ENCODE measurements at regions not wholly inside any gene's neighbourhood (a gene's known extent, or its start where the extent isn't known, plus 50 kb on each side); places are given as distances from the start of the nearest gene placed in this dataset.

- Histone ChIP-seq H3K79me1 (ENCODE audit: low read length) (no peaks in the 10 kb centered on the region), H2AFZ (ENCODE audit: insufficient read depth, low read length, poor library complexity) (no peak overlapping the region), H4K12ac (ENCODE audit: low read depth, low read length) (no peak overlapping the region), H3K4me2 (ENCODE audit: low read length) (no peak overlapping the region), H3K4me3 (ENCODE audit: low read depth, low read length) (no peak overlapping the region), H4K91ac (ENCODE audit: low read depth, low read length) (no peak overlapping the region), H3K4ac (ENCODE audit: low read depth, low read length) (no peak overlapping the region), H3K18ac (ENCODE audit: low read length) (no peak overlapping the region), H3K79me2 (ENCODE audit: control insufficient read depth, insufficient read depth, low read length, poor library complexity) (no peaks in the 10 kb centered on the region), H3K9ac (ENCODE audit: low read length) (no peak overlapping the region), H3K23ac (ENCODE audit: low read length) (no peak overlapping the region), H3K4me1 (ENCODE audit: control insufficient read depth in 1 of 2, insufficient read depth in 2 of 2, low read length in 2 of 2) (peaks cover 0 to 2% of the 10 kb centered on the region in 2 experiments), H3K27ac (ENCODE audit: low read depth, low read length) (no peak overlapping the region), H2BK5ac (ENCODE audit: low read depth, low read length, poor library complexity) (no peak overlapping the region), H3K36me3 (ENCODE audit: control insufficient read depth in 1 of 2, insufficient read depth in 2 of 2, low read length in 2 of 2) (no peaks in the 10 kb centered on the region), H3K14ac (ENCODE audit: low read length) (no peak overlapping the region), H2BK12ac (ENCODE audit: low read length) (no peak overlapping the region), H2BK120ac (ENCODE audit: insufficient read depth, low read length, poor library complexity) (no peak overlapping the region), H3K27me3 (ENCODE audit: insufficient read depth, low read length) (no peaks in the 10 kb centered on the region), H4K8ac (ENCODE audit: low read depth, low read length) (no peak overlapping the region), H2AK5ac (ENCODE audit: low read length) (no peak overlapping the region), H3K9me3 (ENCODE audit: insufficient read depth, low read depth, low read length) (no peaks in the 10 kb centered on the region)
- DNase-seq, result no peak
- no CpG with 5 or more reads among the region's 5 CpGs for WGBS (ENCODE audit: extremely low coverage, insufficient coverage, insufficient read length)
Measured at GRCh38 chr2:142533177-142533576, 344.3 kb upstream of the KYNU start.

GRCh38 chr2:142531377-142531776 is 346.1 kb upstream of the KYNU start:
- peak in 1 of 2 donors; percentile 25 for DNase-seq
- Histone ChIP-seq H4K8ac (ENCODE audit: low read depth, low read length) (no peak overlapping the region), H3K79me2 (ENCODE audit: control insufficient read depth, insufficient read depth, low read length, poor library complexity) (no peaks in the 10 kb centered on the region), H2AK5ac (ENCODE audit: low read length) (no peak overlapping the region), H2AFZ (ENCODE audit: insufficient read depth, low read length, poor library complexity) (no peak overlapping the region), H3K4me3 (ENCODE audit: low read depth, low read length) (no peak overlapping the region), H3K4ac (ENCODE audit: low read depth, low read length) (no peak overlapping the region), H3K27ac (ENCODE audit: low read depth, low read length) (no peak overlapping the region), H3K79me1 (ENCODE audit: low read length) (no peaks in the 10 kb centered on the region), H3K4me1 (ENCODE audit: control insufficient read depth in 1 of 2, insufficient read depth in 2 of 2, low read length in 2 of 2) (peaks cover 0 to 2% of the 10 kb centered on the region in 2 experiments), H3K18ac (ENCODE audit: low read length) (no peak overlapping the region), H3K27me3 (ENCODE audit: insufficient read depth, low read length) (no peaks in the 10 kb centered on the region), H3K36me3 (ENCODE audit: control insufficient read depth in 1 of 2, insufficient read depth in 2 of 2, low read length in 2 of 2) (no peaks in the 10 kb centered on the region), H3K23ac (ENCODE audit: low read length) (no peak overlapping the region), H2BK120ac (ENCODE audit: insufficient read depth, low read length, poor library complexity) (no peak overlapping the region), H3K14ac (ENCODE audit: low read length) (no peak overlapping the region), H4K91ac (ENCODE audit: low read depth, low read length) (no peak overlapping the region), H3K4me2 (ENCODE audit: low read length) (no peak overlapping the region), H3K9me3 (ENCODE audit: insufficient read depth, low read depth, low read length) (no peaks in the 10 kb centered on the region), H3K9ac (ENCODE audit: low read length) (no peak overlapping the region), H2BK5ac (ENCODE audit: low read depth, low read length, poor library complexity) (no peak overlapping the region), H2BK12ac (ENCODE audit: low read length) (no peak overlapping the region), H4K12ac (ENCODE audit: low read depth, low read length) (no peak overlapping the region)
- no CpG with 5 or more reads among the region's 4 CpGs for WGBS (ENCODE audit: extremely low coverage, insufficient coverage, insufficient read length)

GRCh38 chr2:142525720-142526119 is 351.7 kb upstream of the KYNU start:
- no peak overlapping the region for H3K18ac ChIP-seq (ENCODE audit: low read length)
- no peak overlapping the region for H3K23ac ChIP-seq (ENCODE audit: low read length)
- no peak overlapping the region for H3K4me2 ChIP-seq (ENCODE audit: low read length)
- no CpG with 5 or more reads among the region's 3 CpGs for WGBS (ENCODE audit: extremely low coverage, insufficient coverage, insufficient read length)
- no peaks in the 10 kb centered on the region for H3K4me1 ChIP-seq (ENCODE audit: control insufficient read depth in 1 of 2, insufficient read depth in 2 of 2, low read length in 2 of 2)
- H4K12ac ChIP-seq (ENCODE audit: low read depth, low read length), result no peak overlapping the region
- no peaks in the 10 kb centered on the region for H3K36me3 ChIP-seq (ENCODE audit: control insufficient read depth in 1 of 2, insufficient read depth in 2 of 2, low read length in 2 of 2)
- no peak overlapping the region for H3K14ac ChIP-seq (ENCODE audit: low read length)
- H4K8ac ChIP-seq (ENCODE audit: low read depth, low read length), result no peak overlapping the region
- no peak overlapping the region for H2BK12ac ChIP-seq (ENCODE audit: low read length)
- no peak overlapping the region for H3K27ac ChIP-seq (ENCODE audit: low read depth, low read length)
- no peak overlapping the region for H2AFZ ChIP-seq (ENCODE audit: insufficient read depth, low read length, poor library complexity)
- H3K27me3 ChIP-seq (ENCODE audit: insufficient read depth, low read length), result no peaks in the 10 kb centered on the region
- no peak overlapping the region for H3K4me3 ChIP-seq (ENCODE audit: low read depth, low read length)
- H3K9me3 ChIP-seq (ENCODE audit: insufficient read depth, low read depth, low read length), result no peaks in the 10 kb centered on the region
- H2BK5ac ChIP-seq (ENCODE audit: low read depth, low read length, poor library complexity), result no peak overlapping the region
- H3K4ac ChIP-seq (ENCODE audit: low read depth, low read length), result no peak overlapping the region
- H3K79me1 ChIP-seq (ENCODE audit: low read length), result no peaks in the 10 kb centered on the region
- H2BK120ac ChIP-seq (ENCODE audit: insufficient read depth, low read length, poor library complexity), result no peak overlapping the region
- no peaks in the 10 kb centered on the region for H3K79me2 ChIP-seq (ENCODE audit: control insufficient read depth, insufficient read depth, low read length, poor library complexity)
- H2AK5ac ChIP-seq (ENCODE audit: low read length), result no peak overlapping the region
- no peak overlapping the region for H4K91ac ChIP-seq (ENCODE audit: low read depth, low read length)
- no peak for DNase-seq
- no peak overlapping the region for H3K9ac ChIP-seq (ENCODE audit: low read length)

DNA sequence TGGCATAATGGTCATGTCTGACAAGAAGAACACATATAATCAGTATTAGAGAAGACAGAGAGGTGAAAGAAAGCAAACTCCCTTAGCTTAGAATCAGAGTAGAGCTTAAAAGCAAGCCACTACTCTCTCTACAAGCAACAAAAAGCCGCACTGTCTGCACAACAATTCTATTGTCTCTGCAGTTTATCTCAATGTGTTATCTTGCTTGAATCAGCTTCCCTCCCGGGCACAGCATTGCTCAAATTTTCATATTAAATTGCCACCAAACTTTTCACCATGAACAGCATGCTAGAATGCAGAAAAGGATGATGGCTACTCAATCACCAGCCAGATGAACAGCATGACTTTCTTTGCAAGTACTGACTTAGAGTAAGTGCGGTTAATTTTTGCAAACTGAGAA is 356.0 kb upstream of the KYNU start:
- Histone ChIP-seq H2AFZ (ENCODE audit: insufficient read depth, low read length, poor library complexity) (no peak overlapping the region), H3K4me3 (ENCODE audit: low read depth, low read length) (no peak overlapping the region), H3K4me1 (ENCODE audit: control insufficient read depth in 1 of 2, insufficient read depth in 2 of 2, low read length in 2 of 2) (no peaks in the 10 kb centered on the region), H2BK5ac (ENCODE audit: low read depth, low read length, poor library complexity) (no peak overlapping the region), H3K36me3 (ENCODE audit: control insufficient read depth in 1 of 2, insufficient read depth in 2 of 2, low read length in 2 of 2) (no peaks in the 10 kb centered on the region), H3K79me2 (ENCODE audit: control insufficient read depth, insufficient read depth, low read length, poor library complexity) (no peaks in the 10 kb centered on the region), H3K4ac (ENCODE audit: low read depth, low read length) (no peak overlapping the region), H3K27ac (ENCODE audit: low read depth, low read length) (no peak overlapping the region), H3K23ac (ENCODE audit: low read length) (no peak overlapping the region), H2BK12ac (ENCODE audit: low read length) (no peak overlapping the region), H2BK120ac (ENCODE audit: insufficient read depth, low read length, poor library complexity) (no peak overlapping the region), H3K27me3 (ENCODE audit: insufficient read depth, low read length) (no peaks in the 10 kb centered on the region), H4K12ac (ENCODE audit: low read depth, low read length) (no peak overlapping the region), H3K14ac (ENCODE audit: low read length) (no peak overlapping the region), H4K91ac (ENCODE audit: low read depth, low read length) (no peak overlapping the region), H3K9ac (ENCODE audit: low read length) (no peak overlapping the region), H3K18ac (ENCODE audit: low read length) (no peak overlapping the region), H3K79me1 (ENCODE audit: low read length) (no peaks in the 10 kb centered on the region), H2AK5ac (ENCODE audit: low read length) (no peak overlapping the region), H4K8ac (ENCODE audit: low read depth, low read length) (no peak overlapping the region), H3K9me3 (ENCODE audit: insufficient read depth, low read depth, low read length) (no peaks in the 10 kb centered on the region), H3K4me2 (ENCODE audit: low read length) (no peak overlapping the region)
- WGBS (ENCODE audit: extremely low coverage, insufficient coverage, insufficient read length), result no CpG with 5 or more reads among the region's 3 CpGs
- peak in 1 of 2 donors; percentile 16 for DNase-seq

Data from trophoblast cell (in vitro differentiated cells and primary cell).